Activated B cell treated with CpG ODN at 0.5 μM for 24 hours (primary cell): ENCODE measurements at regions not wholly inside any gene's neighbourhood (a gene's known extent, or its start where the extent isn't known, plus 50 kb on each side); places are given as distances from the start of the nearest gene placed in this dataset.

Source experiments
- ATAC-seq: fragments of 200-7000 bp; cut with Tn5 transposase; one replicate; pipeline ENCODE4 v1.10.0; 2021; ENCODE audit warnings: low read depth, mild to moderate bottlenecking, moderate library complexity
- CTCF ChIA-PET: fragments of 350-600 bp; sonication (Branson Sonifier 250); formaldehyde crosslinking; loops from one replicate; lab custom pipeline; 2021; ENCODE audit warnings: antibody characterized with exemption; lab: Charles Lee
- POLR2A ChIA-PET: fragments of 350-600 bp; sonication (Branson Sonifier 250); formaldehyde crosslinking; loops from one replicate; lab custom pipeline; 2021; ENCODE audit warnings: antibody characterized with exemption; lab: Charles Lee
- DNase-seq: peaks from one replicate; pipeline ENCODE4 v3.0.0; 2022
- H3K27ac Mint-ChIP-seq: one replicate; pipeline ENCODE4 v1.8.0; 2020; ENCODE audit warnings: mixed read lengths
- H3K27me3 Mint-ChIP-seq: one replicate; pipeline ENCODE4 v1.8.0; 2021; ENCODE audit warnings: mixed read lengths
- H3K36me3 Mint-ChIP-seq: one replicate; pipeline ENCODE4 v1.8.0; 2021; ENCODE audit warnings: low read depth, mixed read lengths
- H3K4me1 Mint-ChIP-seq: one replicate; pipeline ENCODE4 v1.8.0; 2021; ENCODE audit warnings: mixed read lengths
- H3K4me3 Mint-ChIP-seq: one replicate; pipeline ENCODE4 v1.8.0; 2020; ENCODE audit warnings: mild to moderate bottlenecking, mixed read lengths
- H3K9me3 Mint-ChIP-seq: one replicate; pipeline ENCODE4 v1.8.0; 2020; ENCODE audit warnings: mixed read lengths
- intact Hi-C: fragments of 100-400 bp; cut with micrococcal nuclease; formaldehyde crosslinking; loops from one replicate; pipeline ENCODE4 v1.15.1; 2024
- TF ChIP-seq, protein P1 (sequence below): fragments of 200-600 bp; IDR thresholded peaks from one replicate; pipeline ENCODE4 v1.8.0; 2022; ENCODE audit warnings: antibody characterized with exemption, mild to moderate bottlenecking

DNA sequence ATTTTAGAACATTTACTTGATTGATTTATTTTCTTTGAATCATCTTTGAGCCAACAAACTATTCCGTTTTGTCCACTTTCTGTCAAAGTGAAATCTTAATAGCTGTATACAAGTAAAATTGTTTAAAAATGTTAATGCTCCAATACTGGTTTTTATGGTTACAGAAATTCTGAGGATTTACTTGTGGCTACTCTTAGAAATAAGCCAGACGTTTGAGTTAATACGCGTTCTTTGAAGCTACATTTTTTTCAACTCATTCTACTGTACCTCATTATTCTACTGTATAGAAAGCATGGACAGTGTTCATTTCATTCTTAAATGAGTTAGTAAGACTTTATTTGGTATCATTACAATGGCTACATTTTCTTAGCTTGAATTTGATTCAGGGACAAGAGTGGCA is 996.2 kb upstream of the FLRT2 start:
- Mint-ChIP-seq H3K4me3 (no peak overlapping the region), H3K4me1 (no peaks in the 10 kb centered on the region), H3K9me3 (no peaks in the 10 kb centered on the region), H3K36me3 (no peaks in the 10 kb centered on the region), H3K27ac (no peak overlapping the region), H3K27me3 (no peaks in the 10 kb centered on the region)
- intact Hi-C loops, result no loop called here
- TF ChIP-seq, protein P1, sequence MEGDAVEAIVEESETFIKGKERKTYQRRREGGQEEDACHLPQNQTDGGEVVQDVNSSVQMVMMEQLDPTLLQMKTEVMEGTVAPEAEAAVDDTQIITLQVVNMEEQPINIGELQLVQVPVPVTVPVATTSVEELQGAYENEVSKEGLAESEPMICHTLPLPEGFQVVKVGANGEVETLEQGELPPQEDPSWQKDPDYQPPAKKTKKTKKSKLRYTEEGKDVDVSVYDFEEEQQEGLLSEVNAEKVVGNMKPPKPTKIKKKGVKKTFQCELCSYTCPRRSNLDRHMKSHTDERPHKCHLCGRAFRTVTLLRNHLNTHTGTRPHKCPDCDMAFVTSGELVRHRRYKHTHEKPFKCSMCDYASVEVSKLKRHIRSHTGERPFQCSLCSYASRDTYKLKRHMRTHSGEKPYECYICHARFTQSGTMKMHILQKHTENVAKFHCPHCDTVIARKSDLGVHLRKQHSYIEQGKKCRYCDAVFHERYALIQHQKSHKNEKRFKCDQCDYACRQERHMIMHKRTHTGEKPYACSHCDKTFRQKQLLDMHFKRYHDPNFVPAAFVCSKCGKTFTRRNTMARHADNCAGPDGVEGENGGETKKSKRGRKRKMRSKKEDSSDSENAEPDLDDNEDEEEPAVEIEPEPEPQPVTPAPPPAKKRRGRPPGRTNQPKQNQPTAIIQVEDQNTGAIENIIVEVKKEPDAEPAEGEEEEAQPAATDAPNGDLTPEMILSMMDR, result no peak
- DNase-seq (no peak), ATAC-seq (no peak)
- CTCF ChIA-PET, result no interaction called here
- POLR2A ChIA-PET, result no interaction called here

DNA sequence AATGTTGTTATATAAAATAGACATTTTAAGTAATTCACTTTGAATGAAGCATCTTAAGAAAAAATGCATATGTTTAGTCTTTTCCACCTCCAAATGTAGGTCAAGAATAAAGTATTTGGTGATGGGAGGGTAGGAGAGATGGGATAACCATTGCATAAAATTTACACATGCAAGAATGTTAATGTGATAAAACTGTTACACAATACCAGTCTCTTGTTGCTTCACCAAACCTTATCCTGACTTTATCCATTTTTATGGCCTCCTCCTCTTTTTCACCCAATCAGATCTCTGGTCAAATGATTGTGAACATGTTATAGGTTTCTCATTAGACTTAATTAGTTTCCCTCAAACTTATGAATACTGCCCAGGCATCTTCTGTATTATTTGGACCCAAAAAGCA is 994.5 kb upstream of the FLRT2 start:
- TF ChIP-seq, protein P1, result no peak
- no peak overlapping the region for H3K4me3 Mint-ChIP-seq
- H3K4me1 Mint-ChIP-seq, result no peaks in the 10 kb centered on the region
- POLR2A ChIA-PET, result no interaction called here
- no peaks in the 10 kb centered on the region for H3K9me3 Mint-ChIP-seq
- intact Hi-C loops, result no loop called here
- no peak for ATAC-seq
- no peaks in the 10 kb centered on the region for H3K36me3 Mint-ChIP-seq
- H3K27me3 Mint-ChIP-seq, result no peaks in the 10 kb centered on the region
- no peak overlapping the region for H3K27ac Mint-ChIP-seq
- no peak for DNase-seq
- CTCF ChIA-PET, result no interaction called here

DNA sequence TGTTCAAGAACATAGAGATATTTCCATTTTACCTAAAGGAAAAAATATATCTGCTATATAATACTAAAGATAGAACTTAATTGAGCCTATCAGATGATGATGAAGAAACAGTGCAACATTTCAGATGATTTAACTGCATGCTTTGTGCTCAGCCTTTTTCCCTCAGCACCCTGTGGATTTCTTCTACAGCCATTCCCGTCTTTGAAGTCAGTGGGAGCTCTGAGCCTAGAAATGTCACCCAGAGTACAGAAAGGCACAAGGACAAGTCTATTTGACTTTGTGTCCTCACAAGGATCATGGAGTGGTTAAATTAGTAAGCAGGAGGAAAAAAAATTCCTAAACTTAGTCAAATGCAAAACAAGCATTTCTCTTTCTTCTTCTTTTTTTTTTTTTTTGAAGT is 994.0 kb upstream of the FLRT2 start:
- intact Hi-C loops, result no loop called here
- H3K9me3 Mint-ChIP-seq, result no peaks in the 10 kb centered on the region

DNA sequence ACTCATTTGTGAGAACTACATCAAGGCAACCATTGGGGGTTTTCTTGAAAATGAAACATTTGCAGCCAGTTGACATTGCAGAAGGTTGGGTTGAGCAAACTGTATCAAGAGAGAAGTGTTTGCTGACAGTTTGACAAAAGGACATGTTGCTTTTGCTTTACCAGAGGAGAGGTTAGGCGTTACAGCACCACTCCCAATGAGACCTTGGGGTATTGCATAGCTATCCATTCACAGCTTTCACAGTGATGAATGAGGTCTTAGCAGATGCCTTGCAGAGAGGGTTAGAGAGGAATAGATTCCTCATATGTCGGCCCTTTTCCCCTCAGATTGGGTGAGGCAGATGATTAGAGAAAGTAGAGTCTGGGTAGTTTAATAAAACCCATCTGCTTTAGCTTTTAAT is 988.9 kb upstream of the FLRT2 start:
- Mint-ChIP-seq H3K27me3 (no peaks in the 10 kb centered on the region), H3K4me3 (no peak overlapping the region), H3K9me3 (no peaks in the 10 kb centered on the region), H3K36me3 (no peaks in the 10 kb centered on the region), H3K4me1 (no peaks in the 10 kb centered on the region), H3K27ac (no peak overlapping the region)
- no peak for DNase-seq
- intact Hi-C loops, result no loop called here
- no peak for ATAC-seq
- CTCF ChIA-PET, result no interaction called here
- POLR2A ChIA-PET, result no interaction called here
- TF ChIP-seq, protein P1, result no peak

More for the DNA sequence above, 994.0 kb upstream of the FLRT2 start:
- Mint-ChIP-seq H3K27ac (no peak overlapping the region), H3K36me3 (no peaks in the 10 kb centered on the region), H3K4me3 (no peak overlapping the region), H3K4me1 (no peaks in the 10 kb centered on the region), H3K27me3 (no peaks in the 10 kb centered on the region)
- DNase-seq (no peak), ATAC-seq (no peak)
- ChIA-PET CTCF (no interaction called here), POLR2A (no interaction called here)
- TF ChIP-seq, protein P1, result no peak

DNA sequence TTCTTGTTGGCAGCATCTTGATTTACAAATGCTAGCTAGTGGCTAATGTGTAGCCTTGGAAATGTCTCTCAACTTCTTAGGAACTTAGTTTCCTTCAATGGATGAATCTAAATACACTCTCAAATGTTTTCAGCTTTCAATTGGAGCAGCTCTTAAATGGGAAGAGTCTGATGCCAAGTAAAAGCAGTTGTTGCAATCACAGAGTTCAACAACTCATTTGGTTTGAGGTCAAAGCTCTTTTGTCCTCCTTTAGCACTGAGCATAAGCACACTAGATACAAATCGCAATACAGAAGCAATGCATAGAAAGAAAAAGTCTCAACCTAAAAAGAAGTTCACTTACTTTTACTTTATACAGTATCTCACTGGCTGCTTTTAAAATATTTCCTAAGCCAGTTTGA is 986.1 kb upstream of the FLRT2 start:
- Mint-ChIP-seq H3K4me1 (no peaks in the 10 kb centered on the region), H3K27ac (no peak overlapping the region), H3K27me3 (no peaks in the 10 kb centered on the region), H3K4me3 (no peak overlapping the region), H3K36me3 (no peaks in the 10 kb centered on the region), H3K9me3 (peaks cover 7% of the 10 kb centered on the region)
- ATAC-seq (no peak), DNase-seq (no peak)
- POLR2A ChIA-PET, result no interaction called here
- intact Hi-C loops, result no loop called here
- CTCF ChIA-PET, result no interaction called here
- TF ChIP-seq, protein P1, result no peak
